GM12891 (cell line): ENCODE measurements at regions not wholly inside any gene's neighbourhood (a gene's known extent, or its start where the extent isn't known, plus 50 kb on each side); places are given as distances from the start of the nearest gene placed in this dataset.

ENCODE experiments used
- DNase-seq: peaks from one replicate; pipeline ENCODE4 v3.0.0; 2011; ENCODE audit warnings: low spot score; ENCODE audit not compliant: insufficient read length
- FAIRE-seq: peaks from 2 replicates; lab custom pipeline; 2011; peaks lifted over from hg19 to GRCh38; lab: Jason Lieb, UNC
- PAX5 ChIP-seq: IDR thresholded peaks from 2 replicates; pipeline ENCODE4 v1.6.1; 2011; ENCODE audit warnings: low read length, moderate library complexity, mild to moderate bottlenecking; ENCODE audit not compliant: insufficient read depth, severe bottlenecking
- POLR2A ChIP-seq: IDR thresholded peaks from 2 replicates; pipeline ENCODE4 v1.6.1; 2011; ENCODE audit warnings: low read depth, low read length, control low read depth
- POLR2AphosphoS5 ChIP-seq: IDR thresholded peaks from 2 replicates; pipeline ENCODE4 v1.6.1; 2011; ENCODE audit warnings: low read depth, low read length, control low read depth
- POU2F2 ChIP-seq: IDR thresholded peaks from 2 replicates; pipeline ENCODE4 v1.6.1; 2011; ENCODE audit warnings: low read depth, mild to moderate bottlenecking, control low read depth, low read length, moderate library complexity
- SPI1 ChIP-seq: IDR thresholded peaks from 2 replicates; pipeline ENCODE4 v1.6.1; 2011; ENCODE audit warnings: low read depth, low read length, control low read depth
- TAF1 ChIP-seq: IDR thresholded peaks from 2 replicates; pipeline ENCODE4 v1.6.1; 2011; ENCODE audit warnings: low read depth, low read length, control low read depth

GRCh38 chr3:174441588-174442301 lies 417.4 kb upstream of the NAALADL2 start:
- TF ChIP-seq POLR2A (no peak), POU2F2 (no peak), TAF1 (no peak), PAX5 (no peak), POLR2AphosphoS5 (no peak), SPI1 (no peak)
- FAIRE-seq = no peak
- no peak for DNase-seq

GRCh38 chr3:174442302-174442682 lies 416.8 kb upstream of the NAALADL2 start:
- TF ChIP-seq POLR2AphosphoS5 (no peak), POLR2A (no peak), POU2F2 (no peak), PAX5 (no peak), SPI1 (no peak), TAF1 (no peak)
- no peak for DNase-seq
- FAIRE-seq = no peak

GRCh38 chr3:174444391-174444790 lies 414.7 kb upstream of the NAALADL2 start:
- TF ChIP-seq SPI1 = no peak
- no peak for TF ChIP-seq POU2F2
- no peak for TF ChIP-seq TAF1
- TF ChIP-seq POLR2AphosphoS5 = no peak
- TF ChIP-seq POLR2A = no peak
- TF ChIP-seq PAX5 = no peak
- DNase-seq = no peak
- no peak for FAIRE-seq

- DNase-seq = no peak
- no peak for FAIRE-seq
- TF ChIP-seq POLR2AphosphoS5 (no peak), POU2F2 (no peak), TAF1 (no peak), POLR2A (no peak)
Observed at GRCh38 chr3:174457758-174458157, 401.4 kb upstream of the NAALADL2 start.

GRCh38 chr3:174460831-174461230 lies 398.3 kb upstream of the NAALADL2 start:
- FAIRE-seq (no peak), DNase-seq (no peak)
- no peak for TF ChIP-seq SPI1
- TF ChIP-seq POU2F2 = no peak
- TF ChIP-seq POLR2A = no peak
- TF ChIP-seq POLR2AphosphoS5 = no peak
- no peak for TF ChIP-seq TAF1
- no peak for TF ChIP-seq PAX5

- FAIRE-seq = no peak
- TF ChIP-seq TAF1 (no peak), SPI1 (no peak), POLR2AphosphoS5 (no peak), POU2F2 (no peak), POLR2A (no peak), PAX5 (no peak)
- DNase-seq = no peak
Observed at GRCh38 chr3:174462916-174463315, 396.2 kb upstream of the NAALADL2 start.

- no peak for FAIRE-seq
- no peak for TF ChIP-seq TAF1
- DNase-seq = no peak
Observed at GRCh38 chr3:174465177-174465576, 394.0 kb upstream of the NAALADL2 start.

- DNase-seq = no peak
- no peak for FAIRE-seq
- no peak for TF ChIP-seq POU2F2
- no peak for TF ChIP-seq SPI1
- no peak for TF ChIP-seq TAF1
- no peak for TF ChIP-seq PAX5
- no peak for TF ChIP-seq POLR2A
- no peak for TF ChIP-seq POLR2AphosphoS5
Observed at GRCh38 chr3:174466471-174467054, 392.6 kb upstream of the NAALADL2 start.

- FAIRE-seq (no peak), DNase-seq (no peak)
- TF ChIP-seq SPI1 = no peak
- no peak for TF ChIP-seq TAF1
- no peak for TF ChIP-seq POU2F2
- TF ChIP-seq PAX5 = no peak
- no peak for TF ChIP-seq POLR2AphosphoS5
- TF ChIP-seq POLR2A = no peak
Observed at GRCh38 chr3:174477491-174477890, 381.6 kb upstream of the NAALADL2 start.

GRCh38 chr3:174480767-174481166 lies 378.4 kb upstream of the NAALADL2 start:
- no peak for TF ChIP-seq SPI1
- no peak for TF ChIP-seq POU2F2
- no peak for TF ChIP-seq POLR2A
- no peak for TF ChIP-seq POLR2AphosphoS5
- no peak for TF ChIP-seq TAF1
- no peak for TF ChIP-seq PAX5

More at GRCh38 chr3:174480767-174481166, 378.4 kb upstream of the NAALADL2 start:
- FAIRE-seq (no peak), DNase-seq (no peak)
